ENCODE measurements at regions not wholly inside any gene's neighbourhood (a gene's known extent, or its start where the extent isn't known, plus 50 kb on each side); places are given as distances from the start of the nearest gene placed in this dataset.

GRCh38 chr5:155313518-155313917 lies 300.0 kb downstream of the KIF4B start:
- Mint-ChIP-seq H3K27me3 (ENCODE audit: insufficient read depth) (peaks cover 3% of the 10 kb centered on the region), H3K27ac (no peak overlapping the region), H3K4me1 (peaks cover 19% of the 10 kb centered on the region), H3K36me3 (ENCODE audit: low read depth) (no peaks in the 10 kb centered on the region), H3K9me3 (no peaks in the 10 kb centered on the region), H3K4me3 (no peak overlapping the region)
- no peak overlapping the region for H3K4me3 ChIP-seq (ENCODE audit: low read length)
- no peaks in the 10 kb centered on the region for H3K27me3 ChIP-seq (ENCODE audit: control insufficient read depth, insufficient read depth, low read length, poor library complexity, severe bottlenecking)
- DNase-seq = no peak
- H3K4me1 ChIP-seq (ENCODE audit: control insufficient read depth, insufficient read depth, low read length) = peaks cover 4% of the 10 kb centered on the region
- 100% methylated on average over 2 of the region's 2 CpGs; no CpG with 5 or more reads in 1 of the 2 experiments for WGBS, 2 experiments (ENCODE audit: insufficient coverage in 1 of 2, insufficient read length in 1 of 2)
- no peak for TF ChIP-seq CTCF (conservative IDR thresholded peaks at IDR 0.05)
- no peaks in the 10 kb centered on the region for H3K36me3 ChIP-seq (ENCODE audit: control insufficient read depth, insufficient read depth, low read length)
- H3K9ac ChIP-seq (ENCODE audit: extremely low read depth, low read length, poor library complexity, severe bottlenecking) = no peak overlapping the region
- H3K27ac ChIP-seq (ENCODE audit: low read depth, low read length) = no peak overlapping the region
- no peaks in the 10 kb centered on the region for H3K9me3 ChIP-seq (ENCODE audit: control insufficient read depth, low read length)

- 71 to 83% methylated on average over 4 to 12 of the region's 12 CpGs for WGBS, 2 experiments (ENCODE audit: insufficient coverage in 1 of 2, insufficient read length in 1 of 2)
- H3K4me3 ChIP-seq (ENCODE audit: low read length) = no peak overlapping the region
- Mint-ChIP-seq H3K4me1 (peaks cover 10% of the 10 kb centered on the region), H3K36me3 (ENCODE audit: low read depth) (no peaks in the 10 kb centered on the region), H3K9me3 (no peaks in the 10 kb centered on the region), H3K4me3 (no peak overlapping the region), H3K27ac (no peak overlapping the region), H3K27me3 (ENCODE audit: insufficient read depth) (peaks cover 3% of the 10 kb centered on the region)
- no peaks in the 10 kb centered on the region for H3K36me3 ChIP-seq (ENCODE audit: control insufficient read depth, insufficient read depth, low read length)
- H3K27ac ChIP-seq (ENCODE audit: low read depth, low read length) = no peak overlapping the region
- TF ChIP-seq CTCF (conservative IDR thresholded peaks at IDR 0.05) = no peak
- H3K9ac ChIP-seq (ENCODE audit: extremely low read depth, low read length, poor library complexity, severe bottlenecking) = no peak overlapping the region
- no peaks in the 10 kb centered on the region for H3K27me3 ChIP-seq (ENCODE audit: control insufficient read depth, insufficient read depth, low read length, poor library complexity, severe bottlenecking)
- H3K4me1 ChIP-seq (ENCODE audit: control insufficient read depth, insufficient read depth, low read length) = peaks cover 4% of the 10 kb centered on the region
- DNase-seq = no peak
- no peaks in the 10 kb centered on the region for H3K9me3 ChIP-seq (ENCODE audit: control insufficient read depth, low read length)
Observed at GRCh38 chr5:155316070-155316714, 302.6 kb downstream of the KIF4B start.

GRCh38 chr5:155332618-155333017 lies 319.1 kb downstream of the KIF4B start:
- H3K36me3 ChIP-seq (ENCODE audit: control insufficient read depth, insufficient read depth, low read length) = no peaks in the 10 kb centered on the region
- no peaks in the 10 kb centered on the region for H3K27me3 ChIP-seq (ENCODE audit: control insufficient read depth, insufficient read depth, low read length, poor library complexity, severe bottlenecking)
- Mint-ChIP-seq H3K9me3 (peaks cover 10% of the 10 kb centered on the region), H3K4me1 (no peaks in the 10 kb centered on the region), H3K27me3 (ENCODE audit: insufficient read depth) (no peaks in the 10 kb centered on the region), H3K36me3 (ENCODE audit: low read depth) (no peaks in the 10 kb centered on the region), H3K4me3 (no peak overlapping the region), H3K27ac (no peak overlapping the region)
- H3K27ac ChIP-seq (ENCODE audit: low read depth, low read length) = no peak overlapping the region
- no peak for TF ChIP-seq CTCF (conservative IDR thresholded peaks at IDR 0.05)
- no peak overlapping the region for H3K4me3 ChIP-seq (ENCODE audit: low read length)
- peaks cover 9% of the 10 kb centered on the region for H3K9me3 ChIP-seq (ENCODE audit: control insufficient read depth, low read length)
- WGBS, 2 experiments (ENCODE audit: insufficient coverage in 1 of 2, insufficient read length in 1 of 2) = 94% methylated on average over 5 of the region's 5 CpGs
- DNase-seq = no peak
- no peak overlapping the region for H3K9ac ChIP-seq (ENCODE audit: extremely low read depth, low read length, poor library complexity, severe bottlenecking)
- no peaks in the 10 kb centered on the region for H3K4me1 ChIP-seq (ENCODE audit: control insufficient read depth, insufficient read depth, low read length)
